GM19240 (cell line): ENCODE measurements at regions not wholly inside any gene's neighbourhood (a gene's known extent, or its start where the extent isn't known, plus 50 kb on each side); places are given as distances from the start of the nearest gene placed in this dataset.
"Not testable (repeated sequence)": the region's sequence is repeated elsewhere in the genome, so short reads cannot be mapped to it uniquely, and the experiment has no call there.

ENCODE experiments used
- DNase-seq: peaks from one replicate; pipeline ENCODE4 v3.0.0; 2011; ENCODE audit warnings: low spot score; ENCODE audit not compliant: insufficient read length

DNA sequence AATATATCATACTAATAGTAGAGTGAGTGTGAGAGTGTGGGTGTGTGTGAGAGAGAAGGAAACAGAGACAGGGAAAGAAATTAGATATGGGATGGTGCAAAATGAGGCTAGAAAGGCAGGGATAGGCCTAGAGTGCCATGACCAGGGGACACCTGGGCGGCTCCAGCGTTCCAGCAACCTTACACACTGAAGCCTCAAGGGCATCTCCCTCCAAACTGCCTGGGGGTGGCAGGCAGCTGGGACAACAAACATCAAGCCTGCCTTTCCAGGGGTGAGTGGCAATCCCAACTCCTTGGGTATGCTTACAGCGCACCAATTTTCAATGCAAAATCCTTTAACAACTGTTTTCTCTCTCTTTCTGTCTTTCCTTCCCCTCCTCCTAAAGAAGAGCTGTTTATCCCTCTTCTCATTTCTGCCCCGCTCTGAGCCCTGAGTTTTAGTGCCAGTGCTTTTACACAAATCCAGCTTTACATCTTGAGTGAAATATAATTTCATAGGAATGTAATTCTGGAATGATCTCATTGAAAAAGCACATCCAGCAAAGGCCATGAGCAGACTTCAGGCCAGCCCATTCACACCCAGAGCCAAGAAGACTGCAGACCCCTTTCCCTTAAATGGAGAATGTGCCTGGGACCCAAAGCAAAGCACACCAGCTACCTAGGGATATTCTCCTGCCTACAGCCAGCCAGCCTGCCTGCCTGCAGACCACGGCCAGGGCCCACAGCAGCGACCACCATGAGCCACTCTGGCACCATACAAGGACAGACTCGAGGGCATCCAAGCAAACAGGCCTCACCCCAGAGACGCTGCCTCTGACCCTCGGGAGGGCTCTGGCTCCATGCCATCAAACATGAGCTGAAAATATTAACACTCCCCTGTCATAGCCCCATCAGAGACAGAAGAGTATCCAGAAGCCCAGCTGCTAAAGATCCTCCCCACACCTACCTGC, 90.3 kb downstream of the RPL27A start:
- DNase-seq, result no peak

DNA sequence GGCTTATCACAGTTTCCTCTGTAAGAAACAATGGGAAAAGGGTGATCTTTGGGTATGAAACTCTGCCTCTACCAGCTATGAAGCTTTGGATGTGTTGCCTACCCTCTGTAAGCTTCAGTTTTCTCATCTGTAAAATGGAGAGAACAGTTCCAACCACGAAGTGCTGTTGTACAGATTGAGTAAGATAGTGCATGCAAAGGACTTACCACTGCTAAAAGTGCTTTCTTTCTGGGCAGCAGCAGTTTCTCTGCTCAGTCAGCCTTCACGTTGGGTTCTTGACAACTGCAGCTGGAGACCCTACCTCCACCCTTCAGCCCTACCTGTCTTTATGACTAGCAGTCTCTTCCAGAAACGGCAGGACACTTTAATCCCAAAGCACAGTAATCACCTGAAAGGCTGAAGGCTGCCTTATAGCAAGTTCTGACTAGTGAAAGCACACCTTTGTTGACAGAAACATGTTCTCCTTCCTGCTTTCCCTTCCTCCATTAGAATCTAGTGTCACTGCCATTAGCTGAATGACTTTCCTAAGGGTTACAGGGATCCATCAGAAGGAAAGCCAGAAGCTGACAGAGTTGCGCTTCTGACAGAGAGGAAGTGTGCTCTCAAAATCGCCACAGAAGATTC, 91.4 kb downstream of the RPL27A start:
- no peak for DNase-seq

DNA sequence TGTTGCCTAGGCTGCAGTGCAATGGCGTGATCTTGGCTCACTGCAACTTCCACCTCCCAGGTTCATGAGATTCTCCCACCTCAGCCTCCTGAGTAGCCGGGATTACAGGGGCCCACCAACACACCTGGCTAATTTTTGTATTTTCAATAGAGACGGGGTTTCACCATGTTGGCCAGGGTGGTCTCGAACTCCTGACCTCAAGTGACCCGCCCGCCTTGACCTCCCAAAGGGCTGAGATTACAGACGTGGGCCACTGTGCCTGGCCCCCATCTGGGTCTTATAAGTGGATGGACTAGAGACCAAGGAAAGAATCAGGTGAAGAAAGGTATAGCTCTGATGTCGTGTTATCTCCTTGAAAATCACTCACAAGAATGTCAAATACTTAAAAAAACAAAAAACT, 92.3 kb downstream of the RPL27A start:
- DNase-seq, result not testable (repeated sequence)

DNA sequence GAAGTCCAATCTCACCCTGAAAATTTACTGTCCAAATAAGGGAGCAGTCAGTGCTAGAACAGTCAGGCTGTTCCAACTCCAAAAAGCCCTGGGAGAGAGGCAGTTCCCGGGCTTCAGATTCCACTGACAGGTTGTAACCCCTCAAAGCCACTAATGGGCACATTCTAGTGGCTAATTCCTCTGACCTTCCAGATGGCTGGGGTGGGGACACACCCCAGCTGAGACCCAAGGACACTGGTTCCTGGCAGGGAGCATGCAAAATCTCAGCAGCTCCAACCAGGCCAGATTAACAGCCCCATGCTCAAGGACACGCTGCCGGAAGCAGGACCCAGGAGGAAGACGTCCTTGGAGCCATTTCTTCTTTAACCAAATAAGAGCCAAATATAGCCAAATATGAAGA, 92.7 kb downstream of the RPL27A start:
- DNase-seq, result no peak

DNA sequence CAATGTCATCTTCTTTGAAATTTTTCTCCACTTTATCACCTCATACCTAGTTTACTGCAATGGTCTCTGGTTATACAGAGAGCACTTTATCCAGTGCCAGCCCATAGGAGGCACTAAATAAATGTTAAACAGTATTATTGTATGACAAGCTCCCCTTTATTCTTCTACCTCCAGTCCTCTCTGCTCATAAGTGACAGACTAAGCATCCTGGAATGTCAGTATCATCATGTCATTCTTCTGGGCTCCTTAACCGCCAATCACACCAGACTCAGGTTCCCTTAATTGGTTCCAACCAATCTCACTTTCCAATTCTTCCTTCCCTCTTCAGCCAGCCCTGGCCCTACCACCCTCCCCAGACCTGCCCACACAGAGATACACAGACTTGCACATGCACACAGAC, 93.1 kb downstream of the RPL27A start:
- DNase-seq, result no peak

DNA sequence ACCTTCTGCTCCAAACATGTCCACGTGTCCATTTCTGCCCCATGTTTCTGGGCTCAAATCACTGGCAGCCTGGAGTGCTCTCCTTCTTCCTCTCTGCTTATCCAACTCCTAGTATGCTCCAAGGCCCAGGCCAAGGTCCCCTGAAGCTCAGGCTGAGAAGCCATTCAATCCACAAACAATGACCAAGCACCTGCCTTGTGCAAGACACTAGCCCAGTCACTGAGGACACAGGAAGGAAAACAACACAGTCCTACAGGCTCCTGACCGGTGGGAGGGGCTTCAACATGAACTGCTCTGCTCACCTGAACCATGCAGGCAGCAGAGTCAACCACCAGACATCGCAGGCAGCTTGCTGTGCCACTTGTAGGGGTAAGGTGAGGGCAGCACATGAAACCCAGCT, 93.6 kb downstream of the RPL27A start:
- DNase-seq, result no peak

DNA sequence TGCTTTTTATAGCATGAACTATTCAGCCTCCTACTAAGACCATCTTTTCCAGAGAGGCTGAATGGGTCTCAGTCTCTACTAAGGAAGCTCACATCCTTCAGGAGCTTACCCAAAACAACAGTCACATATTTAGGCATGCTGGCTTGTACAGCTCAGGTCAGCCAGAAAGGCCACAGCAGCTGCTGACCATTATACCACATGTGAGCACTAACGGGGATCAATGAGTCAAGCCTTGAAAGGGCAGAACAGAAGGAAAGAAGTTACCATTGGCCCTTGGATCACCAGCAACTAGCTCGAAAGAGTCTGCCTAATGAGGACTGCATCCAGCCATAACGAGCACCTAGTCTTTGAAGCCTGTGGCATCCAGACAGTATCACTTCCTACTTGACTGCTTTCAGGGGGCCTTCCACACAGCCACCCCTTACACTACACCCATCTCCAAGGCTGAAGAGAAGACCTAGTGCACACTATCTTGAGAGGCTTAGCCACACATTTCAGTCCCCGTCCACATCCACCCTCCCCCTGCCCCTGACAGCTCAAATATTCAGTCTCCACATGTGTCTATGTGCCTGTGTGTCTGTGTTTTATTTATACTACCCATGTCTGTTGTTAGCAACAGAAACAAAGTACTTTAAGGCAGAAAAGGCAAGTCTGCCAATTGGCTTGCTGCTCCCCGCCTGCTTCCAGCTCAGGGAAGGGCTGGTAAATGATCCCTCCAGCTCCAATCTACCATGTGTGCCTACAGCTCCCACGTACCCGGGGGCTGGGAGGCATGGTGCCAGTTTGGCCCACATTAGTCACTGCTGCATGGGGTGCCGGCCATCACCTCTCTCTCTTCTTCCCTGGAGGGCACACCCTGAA, 95.5 kb downstream of the RPL27A start:
- peak; percentile 35 for DNase-seq

DNA sequence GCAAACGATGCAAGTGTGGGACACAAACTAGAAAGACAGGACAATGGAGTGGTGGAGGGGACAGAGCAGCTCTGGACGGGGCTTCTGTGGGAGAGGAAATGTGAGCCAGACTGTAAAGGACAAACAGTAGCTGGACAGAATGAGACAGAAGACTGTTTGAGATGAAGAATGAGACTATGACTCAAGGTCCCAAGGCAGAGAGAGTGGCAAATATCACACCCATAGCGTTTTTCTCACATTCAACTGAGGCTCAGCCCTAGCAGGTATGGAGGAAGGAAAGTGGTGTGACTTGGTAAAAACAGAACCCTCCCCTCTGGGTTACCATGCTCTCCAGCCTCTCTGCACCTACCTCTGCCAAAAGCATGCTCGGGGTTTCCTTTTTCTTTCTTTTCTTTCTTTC, 96.5 kb downstream of the RPL27A start:
- DNase-seq, result no peak

DNA sequence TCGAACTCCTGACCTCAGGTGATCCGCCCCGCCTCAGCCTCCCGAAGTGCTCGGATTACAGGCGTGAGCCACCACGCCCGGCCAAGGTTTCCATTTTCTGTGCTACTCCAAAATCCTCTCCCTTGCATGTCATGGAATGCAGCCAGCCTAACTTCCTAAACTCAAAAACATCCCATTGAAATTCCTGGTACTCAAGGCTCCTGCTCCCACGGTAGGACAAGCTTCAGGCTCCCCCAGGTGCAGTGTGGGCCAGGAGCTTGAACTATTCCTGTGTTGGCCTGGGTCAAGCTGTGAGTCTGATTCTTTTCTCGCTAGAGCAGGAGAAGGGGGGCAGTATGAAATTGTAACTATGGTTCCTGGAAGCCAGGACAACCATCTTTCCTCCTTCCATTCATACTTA, 97.1 kb downstream of the RPL27A start:
- DNase-seq, result no peak

DNA sequence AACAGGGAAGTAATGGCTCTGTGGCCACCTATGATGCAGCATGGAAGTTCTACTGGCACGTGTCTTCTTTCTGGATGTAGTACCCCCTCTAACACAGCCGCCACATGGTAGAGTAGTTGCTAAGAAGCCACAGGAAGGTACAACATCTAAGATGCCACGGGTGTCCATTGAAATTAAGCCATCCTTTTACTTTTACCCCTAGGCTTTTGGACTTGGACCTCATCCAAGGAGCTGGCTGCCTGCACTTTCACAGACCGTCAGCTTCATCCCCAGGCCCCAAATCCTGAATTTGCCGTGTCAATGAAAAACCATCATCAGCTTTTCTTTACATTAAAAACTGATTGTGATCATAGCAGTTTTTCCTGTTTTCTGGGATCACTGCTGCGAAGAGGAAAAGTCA, 102.4 kb downstream of the RPL27A start:
- no peak for DNase-seq

DNA sequence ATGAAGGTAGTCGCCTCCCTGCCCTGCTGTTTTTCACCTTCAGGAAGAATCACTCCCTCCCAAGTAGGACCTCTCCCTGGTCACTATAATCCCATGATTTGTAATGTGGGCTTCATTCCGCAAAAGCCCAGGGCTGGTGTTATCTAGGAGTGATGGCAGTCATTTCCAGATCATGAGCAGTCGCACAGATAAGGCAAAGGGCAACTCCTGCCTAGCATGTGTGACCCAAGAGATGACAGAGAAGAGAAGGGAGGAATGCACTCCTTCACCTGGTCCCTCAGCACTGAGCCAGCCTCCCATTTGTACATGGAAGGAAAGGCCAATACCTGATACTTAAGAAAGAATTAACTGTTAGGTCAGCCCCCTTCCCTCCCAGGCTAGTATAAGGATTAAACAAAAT, 102.9 kb downstream of the RPL27A start:
- DNase-seq, result no peak

DNA sequence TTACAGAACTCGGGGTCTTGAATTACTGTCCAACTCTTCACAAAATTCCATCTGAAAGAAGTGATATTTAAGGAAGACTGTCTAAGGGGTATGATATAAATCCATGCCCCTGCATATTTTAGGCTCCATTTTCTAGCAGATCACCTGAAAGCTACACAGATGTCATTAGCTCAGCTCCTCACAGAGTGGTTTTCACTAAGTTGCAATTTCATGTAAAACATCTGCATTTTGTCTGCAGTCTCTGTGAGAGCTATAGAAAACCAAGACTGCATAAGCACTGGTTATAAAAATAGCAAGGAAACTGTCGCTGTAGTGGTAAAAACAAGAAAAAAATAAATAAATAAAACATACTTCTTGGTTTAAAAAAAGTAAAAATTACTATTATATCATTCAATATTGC, 103.4 kb downstream of the RPL27A start:
- no peak for DNase-seq

DNA sequence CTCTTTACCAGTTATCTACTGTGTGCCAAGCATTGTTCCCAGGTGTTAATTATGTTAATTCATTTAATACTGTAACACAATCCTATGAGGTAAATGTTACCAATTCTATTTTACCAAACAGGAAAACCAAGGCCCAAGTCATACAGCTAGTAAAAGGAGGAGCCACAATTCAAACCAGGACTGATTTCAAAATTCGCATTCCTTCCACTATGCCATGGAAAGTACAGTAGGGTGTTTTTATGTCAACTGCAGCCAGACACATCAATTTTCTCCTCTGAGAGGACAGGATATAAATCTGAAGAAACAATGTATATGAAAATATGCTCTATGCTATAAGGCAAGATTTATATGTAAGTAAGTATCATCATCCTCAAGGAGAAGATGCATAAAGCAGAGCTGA, 104.3 kb downstream of the RPL27A start:
- DNase-seq, result no peak

DNA sequence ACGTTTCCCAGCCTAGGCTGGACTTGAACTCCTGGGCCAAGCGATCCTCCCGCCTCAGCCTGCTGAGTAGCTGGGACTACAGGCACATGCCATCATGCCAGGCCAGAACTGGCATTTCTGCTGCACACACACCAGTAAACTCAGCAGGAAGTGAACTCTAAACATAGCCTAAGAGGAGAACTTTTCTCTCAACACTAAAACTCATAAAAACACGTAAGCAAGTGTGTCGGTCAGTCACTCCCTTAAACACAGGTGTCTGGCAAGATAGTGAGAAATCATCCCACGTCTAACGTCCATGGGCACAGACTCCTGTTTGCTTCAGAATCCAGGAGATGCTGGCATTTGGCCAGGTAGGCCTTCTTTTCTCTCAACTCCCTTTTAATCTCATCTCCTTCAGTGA, 104.8 kb downstream of the RPL27A start:
- DNase-seq, result no peak

DNA sequence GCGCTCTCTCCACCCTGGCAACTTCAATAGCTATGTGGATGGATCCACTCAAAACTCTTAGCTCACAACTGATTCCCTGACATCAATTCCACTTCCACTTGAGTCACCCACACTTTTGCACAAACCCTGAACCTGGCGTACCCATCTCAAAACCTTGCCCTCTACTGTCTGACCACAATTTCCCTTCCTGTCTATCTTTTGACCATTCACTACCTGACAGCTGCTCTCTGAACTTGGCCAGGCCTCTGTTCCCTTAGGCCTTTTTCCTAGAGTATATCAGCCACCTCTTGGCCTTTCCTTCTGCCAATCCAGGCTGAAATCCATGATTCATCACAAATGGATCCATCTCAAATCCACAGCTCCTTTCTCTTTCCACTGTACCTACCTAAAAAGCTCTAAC, 106.0 kb downstream of the RPL27A start:
- no peak for DNase-seq

DNA sequence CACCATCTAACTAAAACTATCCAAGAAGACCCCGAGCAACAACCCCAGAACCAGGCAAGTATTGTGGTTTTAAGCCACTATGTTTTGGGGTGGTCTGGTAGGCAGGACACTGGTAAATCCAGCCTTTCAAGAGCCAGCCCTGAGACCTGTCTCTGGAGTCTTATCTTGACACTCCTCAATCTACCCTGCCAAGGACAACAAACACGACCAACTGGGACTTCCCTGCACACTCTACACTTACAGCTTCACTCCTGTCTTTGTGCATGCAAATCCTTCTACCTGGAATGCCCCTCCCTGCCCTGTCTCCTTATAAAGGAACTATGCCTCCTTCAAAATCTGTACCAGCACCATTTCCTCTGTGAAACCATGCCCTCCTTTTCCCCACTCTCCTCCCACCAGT, 107.3 kb downstream of the RPL27A start:
- DNase-seq, result no peak

DNA sequence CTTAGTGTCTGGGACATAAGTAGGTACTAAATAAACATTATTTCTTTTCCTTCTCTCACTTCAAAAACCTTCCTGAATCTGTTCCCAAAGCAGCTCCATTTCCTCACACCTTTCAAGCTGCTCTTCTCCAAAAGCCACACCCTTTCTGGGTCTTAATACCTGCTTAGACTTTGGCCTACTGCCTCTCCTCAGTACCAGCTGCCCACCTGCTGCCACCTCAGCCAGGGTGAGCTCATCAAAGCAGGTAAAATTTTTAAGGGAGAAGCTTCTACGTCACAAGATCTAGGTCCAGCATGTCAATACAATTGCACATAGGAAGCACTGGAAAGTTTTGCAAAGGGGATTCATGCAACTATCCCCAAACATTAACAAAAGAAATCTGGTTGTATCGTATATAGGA, 108.4 kb downstream of the RPL27A start:
- no peak for DNase-seq

DNA sequence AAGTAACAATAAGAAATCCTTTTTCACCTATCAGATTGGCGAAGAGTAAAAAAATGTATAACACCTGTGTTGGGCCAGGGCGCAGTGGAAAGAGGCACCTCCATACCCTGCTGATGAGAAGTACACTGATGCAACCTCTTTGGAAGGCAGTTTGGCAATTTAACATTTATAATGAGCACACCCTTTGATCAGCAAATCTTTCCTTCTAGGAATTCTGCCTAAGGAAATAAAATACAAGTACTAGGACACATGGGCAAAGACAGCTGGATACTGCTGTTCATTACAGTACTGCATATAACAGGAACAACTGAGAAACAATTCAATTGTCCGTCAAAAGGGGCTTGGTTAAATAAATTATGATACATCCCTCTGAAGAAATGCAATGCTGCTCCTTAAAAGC, 110.1 kb downstream of the RPL27A start:
- DNase-seq, result no peak

DNA sequence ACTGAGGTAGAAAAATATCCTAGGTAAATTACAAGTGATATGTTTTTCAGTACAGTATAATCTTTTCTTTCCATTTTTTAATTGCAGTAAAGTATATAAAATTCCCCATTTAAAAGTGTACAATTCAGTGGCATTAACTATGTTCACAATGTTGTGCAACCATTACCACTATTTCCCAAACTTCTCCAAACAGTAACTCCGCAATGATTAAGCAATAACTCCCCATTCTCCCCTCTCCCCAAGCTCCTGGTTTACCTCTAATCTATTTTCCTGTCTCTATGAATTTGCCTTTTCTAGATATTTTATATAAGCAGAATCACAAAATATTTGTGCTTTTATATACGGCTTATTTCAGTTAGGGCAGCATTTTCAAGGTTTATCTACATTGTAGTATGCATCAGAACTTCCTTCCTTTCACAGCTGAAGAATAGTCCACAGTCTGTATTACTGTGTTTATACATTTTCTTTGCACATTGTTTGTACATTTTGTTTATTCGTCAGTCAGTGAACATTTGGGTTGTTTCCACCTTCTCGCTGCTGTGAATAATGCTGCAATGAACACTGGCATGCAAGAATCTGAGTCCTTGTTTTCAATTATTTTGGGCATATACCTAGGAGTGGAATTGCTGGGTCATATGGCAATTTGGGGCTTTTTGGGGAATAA, 110.7 kb downstream of the RPL27A start:
- DNase-seq, result no peak

DNA sequence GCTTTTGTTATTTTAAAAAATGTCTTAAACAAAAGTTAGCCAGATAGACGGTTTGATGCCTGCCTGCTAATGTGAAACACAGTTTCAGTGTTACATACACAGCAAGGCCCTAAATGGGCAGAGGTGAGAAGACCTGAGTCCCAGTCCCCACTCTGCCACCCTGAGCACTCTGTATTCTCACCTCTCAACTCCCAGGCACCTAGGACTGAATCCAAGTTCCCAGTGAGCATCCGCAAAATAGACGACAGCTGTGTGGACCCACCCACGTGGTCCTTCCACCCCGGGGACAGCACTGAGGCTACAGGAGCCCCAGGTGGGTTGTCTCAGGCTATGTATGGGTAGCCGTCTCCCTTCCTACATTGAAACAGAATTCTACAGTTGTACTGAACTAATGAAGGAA, 111.5 kb downstream of the RPL27A start:
- no peak for DNase-seq

DNA sequence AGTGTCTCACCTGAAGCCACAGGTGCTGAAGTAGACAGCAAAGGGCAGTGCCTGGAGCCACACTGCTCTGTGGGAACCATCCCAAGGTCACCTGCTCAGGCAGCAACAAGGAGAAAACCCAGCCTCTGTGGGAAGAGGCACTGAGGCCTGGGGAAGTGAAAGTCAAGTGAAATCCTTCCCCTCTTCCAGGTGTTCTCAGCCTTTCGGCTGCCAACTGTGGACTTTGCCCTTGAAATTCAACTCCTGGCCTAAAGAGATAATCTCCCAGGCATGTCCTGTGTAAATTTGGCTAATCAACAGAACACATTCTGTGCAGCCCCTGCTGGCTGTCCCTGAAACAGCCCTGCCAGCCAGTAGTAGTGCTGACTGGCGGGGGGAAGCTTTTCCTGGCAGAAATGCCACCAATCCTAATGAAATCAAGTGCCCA, 112.1 kb downstream of the RPL27A start:
- DNase-seq, result no peak
